NCI-H82 (cell line): ENCODE measurements at regions not wholly inside any gene's neighbourhood (a gene's known extent, or its start where the extent isn't known, plus 50 kb on each side); places are given as distances from the start of the nearest gene placed in this dataset.

Experiments used
- DNase-seq: peaks from one replicate; lab custom pipeline; 2025; lab: John Stamatoyannopoulos, UW

GRCh38 chr4:11487139-11487538 is 58.4 kb upstream of the HS3ST1 start:
- no peak for DNase-seq

- DNase-seq = no peak
Observed at GRCh38 chr4:11485926-11486325, 57.2 kb upstream of the HS3ST1 start.

- no peak for DNase-seq
Observed at GRCh38 chr4:11484531-11484930, 55.8 kb upstream of the HS3ST1 start.

- no peak for DNase-seq
Observed at GRCh38 chr4:11483046-11483445, 54.4 kb upstream of the HS3ST1 start.

GRCh38 chr4:11480683-11481082 is 52.0 kb upstream of the HS3ST1 start:
- DNase-seq = no peak
